Breast epithelium (tissue), 4 donors: ENCODE measurements at regions not wholly inside any gene's neighbourhood (a gene's known extent, or its start where the extent isn't known, plus 50 kb on each side); places are given as distances from the start of the nearest gene placed in this dataset.
"Not testable (repeated sequence)": the region's sequence is repeated elsewhere in the genome, so short reads cannot be mapped to it uniquely, and the experiment has no call there.

Experiments
- DNase-seq, 2 donors: peaks; one replicate each; pipeline ENCODE4 v3.0.0-alpha.2; 2019; ENCODE audit warnings: low spot score in 2 of 2
- H3K27ac ChIP-seq, 2 donors: fragments of 200-600 bp; sonication (generic) in 1 of 2; one replicate each; pipeline ENCODE4 v1.5.1; 2016 to 2019; ENCODE audit warnings: mild to moderate bottlenecking in 1 of 2
- H3K27me3 ChIP-seq, 2 donors: fragments of 200-600 bp; sonication (generic) in 1 of 2; one replicate each; pipeline versions ENCODE4 v1.5.1 to v1.6.0; 2017 to 2019; ENCODE audit warnings: control low read depth in 1 of 2, mild to moderate bottlenecking in 1 of 2
- H3K36me3 ChIP-seq: fragments of 200-600 bp; one replicate; pipeline ENCODE4 v1.5.1; 2019
- H3K4me1 ChIP-seq, 2 donors: fragments of 200-600 bp; sonication (generic); one replicate each; pipeline ENCODE4 v1.5.1; 2016 to 2019; ENCODE audit warnings: control low read depth in 1 of 2
- H3K4me3 ChIP-seq, 3 donors: fragments of 200-600 bp; sonication (generic); 1 replicate in 2 of 3; 2 replicates in 1 of 3; pipeline ENCODE4 v1.5.1; 2016 to 2019; ENCODE audit warnings: mild to moderate bottlenecking in 3 of 3, moderate library complexity in 2 of 3
- H3K9me3 ChIP-seq, 2 donors: fragments of 200-600 bp; sonication (generic) in 1 of 2; one replicate each; pipeline ENCODE4 v1.5.1; 2016 to 2019; ENCODE audit warnings: control low read depth in 1 of 2
- POLR2A ChIP-seq: fragments of 450-650 bp; IDR thresholded peaks from one replicate; pipeline ENCODE4 v1.6.1; 2016; ENCODE audit warnings: antibody characterized with exemption, mild to moderate bottlenecking, moderate library complexity
- POLR2AphosphoS5 ChIP-seq, 3 donors: sonication (generic); formaldehyde crosslinking; IDR thresholded peaks; one replicate each; pipeline ENCODE4 v1.6.1; 2017; ENCODE audit warnings: antibody characterized with exemption in 3 of 3
- intact Hi-C: fragments of 100-400 bp; cut with DNase I; formaldehyde crosslinking; loops from one replicate; pipeline ENCODE4 v1.15.1; 2023; ENCODE audit warnings: low total_unique reads
- TF ChIP-seq, protein P1 (sequence below), 3 donors: fragments of 450-650 bp; IDR thresholded peaks; one replicate each; pipeline ENCODE4 v1.5.1; 2016 to 2017; ENCODE audit warnings: antibody characterized with exemption in 3 of 3, mild to moderate bottlenecking in 3 of 3, moderate library complexity in 3 of 3

DNA sequence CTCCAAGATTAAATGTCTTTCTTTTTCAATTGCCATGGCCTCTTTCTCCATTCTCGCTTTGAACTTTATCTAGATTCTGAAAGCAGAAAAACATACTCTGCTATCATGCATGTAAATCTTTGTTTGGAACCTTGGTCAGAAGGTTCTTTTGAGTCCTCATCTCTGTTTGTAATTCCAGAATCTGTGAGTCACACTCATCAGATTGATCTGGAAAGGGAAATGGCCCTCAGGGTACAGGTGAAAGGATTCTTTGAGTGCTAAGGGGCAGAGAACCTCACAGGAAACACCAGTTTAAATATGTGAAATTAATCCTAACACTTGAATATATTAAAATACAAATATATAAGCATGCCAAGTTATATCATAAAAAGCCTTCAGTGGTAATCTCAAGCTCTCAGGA lies 211.0 kb upstream of the ADGRL3 start:
- Histone ChIP-seq H3K27ac (no peak overlapping the region), H3K4me1 (no peaks in the 10 kb centered on the region), H3K27me3 (no peaks in the 10 kb centered on the region), H3K36me3 (no peaks in the 10 kb centered on the region), H3K9me3 (peaks cover 5 to 9% of the 10 kb centered on the region in 2 donors), H3K4me3 (no peak overlapping the region)
- TF ChIP-seq POLR2A: no peak
- TF ChIP-seq POLR2AphosphoS5 (IDR thresholded peaks at IDR 0.05): no peak
- TF ChIP-seq, protein P1, sequence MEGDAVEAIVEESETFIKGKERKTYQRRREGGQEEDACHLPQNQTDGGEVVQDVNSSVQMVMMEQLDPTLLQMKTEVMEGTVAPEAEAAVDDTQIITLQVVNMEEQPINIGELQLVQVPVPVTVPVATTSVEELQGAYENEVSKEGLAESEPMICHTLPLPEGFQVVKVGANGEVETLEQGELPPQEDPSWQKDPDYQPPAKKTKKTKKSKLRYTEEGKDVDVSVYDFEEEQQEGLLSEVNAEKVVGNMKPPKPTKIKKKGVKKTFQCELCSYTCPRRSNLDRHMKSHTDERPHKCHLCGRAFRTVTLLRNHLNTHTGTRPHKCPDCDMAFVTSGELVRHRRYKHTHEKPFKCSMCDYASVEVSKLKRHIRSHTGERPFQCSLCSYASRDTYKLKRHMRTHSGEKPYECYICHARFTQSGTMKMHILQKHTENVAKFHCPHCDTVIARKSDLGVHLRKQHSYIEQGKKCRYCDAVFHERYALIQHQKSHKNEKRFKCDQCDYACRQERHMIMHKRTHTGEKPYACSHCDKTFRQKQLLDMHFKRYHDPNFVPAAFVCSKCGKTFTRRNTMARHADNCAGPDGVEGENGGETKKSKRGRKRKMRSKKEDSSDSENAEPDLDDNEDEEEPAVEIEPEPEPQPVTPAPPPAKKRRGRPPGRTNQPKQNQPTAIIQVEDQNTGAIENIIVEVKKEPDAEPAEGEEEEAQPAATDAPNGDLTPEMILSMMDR (IDR thresholded peaks at IDR 0.05): no peak
- no peak for DNase-seq
- intact Hi-C loops: no loop called here

GRCh38 chr4:60992037-60992436 lies 208.1 kb upstream of the ADGRL3 start:
- no peak for DNase-seq
- Histone ChIP-seq H3K4me1 (no peaks in the 10 kb centered on the region), H3K27ac (no peak overlapping the region), H3K36me3 (no peaks in the 10 kb centered on the region), H3K27me3 (no peaks in the 10 kb centered on the region), H3K9me3 (no peaks in the 10 kb centered on the region), H3K4me3 (no peak overlapping the region)
- intact Hi-C loops: no loop called here
- TF ChIP-seq, protein P1 (IDR thresholded peaks at IDR 0.05): no peak
- TF ChIP-seq POLR2AphosphoS5 (IDR thresholded peaks at IDR 0.05): no peak
- no peak for TF ChIP-seq POLR2A

- Histone ChIP-seq H3K27ac (no peak overlapping the region), H3K4me3 (no peak overlapping the region), H3K27me3 (no peaks in the 10 kb centered on the region), H3K9me3 (peaks cover 4 to 6% of the 10 kb centered on the region in 2 donors), H3K4me1 (no peaks in the 10 kb centered on the region), H3K36me3 (no peaks in the 10 kb centered on the region)
- DNase-seq: no peak
- intact Hi-C loops: no loop called here
- no peak for TF ChIP-seq POLR2AphosphoS5 (IDR thresholded peaks at IDR 0.05)
- TF ChIP-seq, protein P1 (IDR thresholded peaks at IDR 0.05): no peak
Observed at GRCh38 chr4:61003301-61003700, 196.8 kb upstream of the ADGRL3 start.

DNA sequence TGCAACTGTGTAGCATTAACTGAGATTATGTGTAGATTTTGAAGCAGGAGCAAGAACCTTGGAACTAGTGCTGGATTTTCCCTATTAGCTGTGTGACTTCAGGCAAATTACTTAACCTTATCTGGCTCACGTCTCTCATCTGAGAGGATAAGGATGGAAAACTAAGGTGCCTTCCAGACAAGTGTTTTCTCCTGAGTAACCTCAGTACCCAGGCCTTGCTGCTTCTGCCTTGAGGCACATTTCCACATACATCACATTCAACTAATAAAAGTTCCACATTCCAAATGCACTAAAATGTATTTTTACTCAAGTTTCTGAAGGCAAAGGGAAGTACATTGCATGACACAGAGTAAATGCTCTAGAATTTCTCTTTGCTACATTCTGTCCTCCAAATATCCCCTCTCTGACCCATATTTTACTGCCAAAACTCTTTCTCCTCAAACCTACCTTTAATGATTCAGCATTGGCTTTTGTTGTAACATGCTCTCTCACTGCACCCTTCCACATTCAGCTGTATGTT lies 195.4 kb upstream of the ADGRL3 start:
- Histone ChIP-seq H3K36me3 (no peaks in the 10 kb centered on the region), H3K4me3 (no peak overlapping the region), H3K4me1 (no peaks in the 10 kb centered on the region), H3K27me3 (no peaks in the 10 kb centered on the region), H3K27ac (no peak overlapping the region), H3K9me3 (peaks cover 4 to 6% of the 10 kb centered on the region in 2 donors)
- no peak for DNase-seq
- intact Hi-C loops: loop anchor here (5.0 kb wide), 1 partner anchor 843 kb away; no protein-coding TSS in a partner anchor
- TF ChIP-seq, protein P1 (IDR thresholded peaks at IDR 0.05): no peak
- TF ChIP-seq POLR2AphosphoS5 (IDR thresholded peaks at IDR 0.05): no peak
- no peak for TF ChIP-seq POLR2A

DNA sequence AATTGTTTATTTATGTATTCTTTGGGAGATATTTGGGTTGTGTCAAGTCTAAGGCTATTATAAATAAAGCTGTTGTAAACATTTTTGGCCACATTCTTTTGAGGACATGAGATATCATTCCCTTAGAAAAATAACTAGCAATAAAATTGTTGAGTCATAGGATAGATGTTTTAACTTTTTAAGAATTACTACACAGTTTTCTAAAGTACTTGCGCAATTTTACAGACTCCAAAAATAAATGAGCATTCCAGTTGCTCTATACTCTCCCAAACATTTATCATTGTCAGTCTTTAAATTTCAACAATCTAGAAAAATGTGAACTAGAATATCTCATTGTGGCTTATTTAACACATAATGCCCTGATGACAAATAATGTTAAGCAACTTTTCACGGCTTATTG lies 189.1 kb upstream of the ADGRL3 start:
- Histone ChIP-seq H3K27me3 (no peaks in the 10 kb centered on the region), H3K9me3 (peaks cover 2 to 7% of the 10 kb centered on the region in 2 donors), H3K4me1 (no peaks in the 10 kb centered on the region), H3K27ac (no peak overlapping the region), H3K36me3 (no peaks in the 10 kb centered on the region), H3K4me3 (no peak overlapping the region)
- TF ChIP-seq POLR2A (no peak), POLR2AphosphoS5 (IDR thresholded peaks at IDR 0.05) (no peak)
- DNase-seq: no peak
- intact Hi-C loops: no loop called here

DNA sequence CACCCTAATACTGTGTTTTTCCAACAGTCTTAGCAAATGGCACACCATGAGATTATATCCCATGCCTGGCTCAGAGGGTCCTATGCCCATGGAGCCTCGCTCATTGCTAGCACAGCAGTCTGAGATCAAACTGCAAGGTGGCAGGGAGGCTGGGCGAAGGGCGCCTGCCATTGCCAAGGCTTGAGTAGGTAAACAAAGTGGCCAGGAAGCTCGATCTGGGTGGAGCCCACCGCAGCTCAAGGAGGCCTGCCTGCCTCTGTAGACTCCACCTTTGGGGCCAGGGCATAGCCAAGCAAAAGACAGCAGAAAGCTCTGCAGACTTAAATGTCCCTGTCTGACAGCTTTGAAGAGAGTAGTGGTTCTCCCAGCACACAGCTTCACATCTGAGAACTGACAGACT lies 188.2 kb upstream of the ADGRL3 start:
- H3K27me3 ChIP-seq, DNase-seq, H3K9me3 ChIP-seq, H3K4me3 ChIP-seq, H3K27ac ChIP-seq, intact Hi-C loops, H3K4me1 ChIP-seq, H3K36me3 ChIP-seq: not testable (repeated sequence)
